Small intestine (tissue), 7 donors: ENCODE measurements at regions not wholly inside any gene's neighbourhood (a gene's known extent, or its start where the extent isn't known, plus 50 kb on each side); places are given as distances from the start of the nearest gene placed in this dataset.
A peak's percentile ranks its signal among the peaks of the same experiment; 100 is the strongest.

Source experiments
- DNase-seq, 2 donors: peaks; one replicate each; pipeline versions ENCODE4 v3.0.0 to v3.0.0-alpha.2; 2013
- FAIRE-seq: peaks from 2 replicates; lab custom pipeline; 2012; peaks lifted over from hg19 to GRCh38; lab: Jason Lieb, UNC
- H3K27ac ChIP-seq, 3 donors: one replicate each; pipeline ENCODE4 v1.5.1; 2013; ENCODE audit warnings: low read length in 2 of 3, mild to moderate bottlenecking in 2 of 3, control low read depth in 1 of 3, inconsistent platforms in 1 of 3, low read depth in 1 of 3, moderate library complexity in 1 of 3
- H3K27me3 ChIP-seq, 3 donors: one replicate each; pipeline ENCODE4 v1.6.1; 2013; ENCODE audit warnings: low read length in 3 of 3, inconsistent platforms in 1 of 3; ENCODE audit not compliant: control insufficient read depth in 3 of 3, insufficient read depth in 3 of 3
- H3K36me3 ChIP-seq, 3 donors: one replicate each; pipeline ENCODE4 v1.6.1; 2013; ENCODE audit warnings: low read length in 3 of 3, inconsistent platforms in 1 of 3, low read depth in 1 of 3, mild to moderate bottlenecking in 1 of 3, moderate library complexity in 1 of 3; ENCODE audit not compliant: control insufficient read depth in 3 of 3, insufficient read depth in 2 of 3
- H3K4me1 ChIP-seq, 3 donors: one replicate each; pipeline ENCODE4 v1.6.1; 2013; ENCODE audit warnings: low read length in 2 of 3, inconsistent platforms in 1 of 3, low read depth in 1 of 3, mild to moderate bottlenecking in 1 of 3, moderate library complexity in 1 of 3; ENCODE audit not compliant: control insufficient read depth in 3 of 3, insufficient read depth in 2 of 3
- H3K4me3 ChIP-seq, 3 donors: one replicate each; pipeline ENCODE4 v1.5.1; 2013; ENCODE audit warnings: low read length in 3 of 3, control low read depth in 1 of 3, inconsistent platforms in 1 of 3, low read depth in 1 of 3, mild to moderate bottlenecking in 1 of 3, moderate library complexity in 1 of 3
- H3K9me3 ChIP-seq, 2 donors: one replicate each; pipeline ENCODE4 v1.6.1; 2013; ENCODE audit warnings: low read depth in 1 of 2, low read length in 1 of 2; ENCODE audit not compliant: control insufficient read depth in 2 of 2, insufficient read depth in 1 of 2
- WGBS, 3 donors: extraction: QIAGEN DNeasy Blood & Tissue Kit; methylation state at CpG; one replicate each; pipeline ENCODE4 v1.1.7; 2013; 5-methylcytosine and 5-hydroxymethylcytosine counted together
- donor health status: healthy with polysubstance abuse.
- donor health status: control.
- donor health status: control.
- donor health status: Bipolar disorder and iron deficiency.
- donor health status: healthy.

DNA sequence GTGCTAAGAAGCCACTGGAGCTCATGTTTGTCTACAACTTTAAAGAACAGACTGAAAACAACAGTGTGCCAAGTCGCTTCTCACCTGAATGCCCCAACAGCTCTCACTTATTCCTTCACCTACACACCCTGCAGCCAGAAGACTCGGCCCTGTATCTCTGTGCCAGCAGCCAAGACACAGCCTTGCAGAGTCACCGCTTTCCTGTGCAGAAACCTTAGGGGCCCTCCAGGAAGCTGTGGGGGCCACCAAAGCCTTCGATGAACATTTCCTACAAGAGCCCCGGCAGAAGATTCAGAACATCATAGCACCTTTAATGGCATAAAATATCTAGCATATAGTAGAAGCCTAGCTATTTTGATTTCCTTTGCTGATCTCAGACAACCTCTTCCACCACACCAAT is 88.0 kb upstream of the PRSS58 start:
- no peak for DNase-seq

DNA sequence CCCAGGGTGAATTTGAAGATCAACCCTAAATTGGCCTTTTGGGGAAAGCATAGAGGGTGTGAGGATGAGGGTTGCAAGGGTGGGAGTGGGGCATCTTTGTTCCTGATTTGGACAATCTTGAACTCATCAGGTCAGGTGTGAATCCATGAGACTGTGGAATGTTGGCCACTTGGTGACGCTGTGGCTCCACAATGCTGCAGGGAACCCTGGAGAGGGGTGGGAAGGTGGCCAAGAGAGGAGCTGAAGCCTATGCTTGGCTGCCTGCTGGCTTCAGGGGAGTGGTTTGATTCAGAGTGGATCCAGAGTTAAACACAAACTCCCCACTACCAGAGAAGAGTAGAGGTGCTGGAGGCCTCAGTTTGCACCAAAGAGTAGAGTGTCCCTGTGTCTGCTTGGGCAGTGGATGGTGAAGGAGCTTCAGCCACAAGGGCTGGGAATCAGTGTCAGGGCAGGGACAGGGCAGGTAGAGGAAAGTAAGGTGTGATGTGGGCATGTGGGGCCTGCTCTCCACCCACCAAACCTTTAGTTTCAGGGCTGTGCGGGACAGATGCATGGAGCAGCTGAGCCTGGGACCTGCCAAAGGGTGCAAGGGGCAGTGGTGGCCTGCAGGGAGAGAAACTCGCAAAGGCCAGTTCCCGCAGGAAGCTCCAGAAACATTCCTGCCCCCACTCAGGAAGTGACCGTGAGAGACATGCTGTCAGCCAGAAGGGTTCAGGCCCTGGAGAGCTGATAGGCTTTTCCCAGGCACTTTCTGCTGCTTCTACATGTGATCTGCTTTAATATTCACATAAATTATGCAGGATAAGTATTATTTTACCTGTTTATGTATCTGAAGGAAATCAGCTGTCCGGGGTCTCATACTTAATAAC is 81.0 kb upstream of the PRSS58 start:
- H3K36me3 ChIP-seq, result no peaks in the 10 kb centered on the region
- FAIRE-seq (no peak), DNase-seq (peak in 1 of 2 donors; percentile 25)
- no peaks in the 10 kb centered on the region for H3K4me1 ChIP-seq
- H3K9me3 ChIP-seq, result no peaks in the 10 kb centered on the region
- no peak overlapping the region for H3K27ac ChIP-seq
- H3K27me3 ChIP-seq, result peaks cover 0 to 7% (median 0%) of the 10 kb centered on the region in 3 donors
- H3K4me3 ChIP-seq, result no peak overlapping the region
- 61 to 88% (median 83%) methylated on average over 6 of the region's 6 CpGs for WGBS, 3 donors

More for the DNA sequence above, 88.0 kb upstream of the PRSS58 start:
- 51 to 82% (median 56%) methylated on average over 5 of the region's 5 CpGs for WGBS, 3 donors
- FAIRE-seq, result no peak
- no peaks in the 10 kb centered on the region for H3K9me3 ChIP-seq
- peaks cover 0 to 3% (median 0%) of the 10 kb centered on the region in 3 donors for H3K27me3 ChIP-seq
- H3K4me1 ChIP-seq, result no peaks in the 10 kb centered on the region
- H3K27ac ChIP-seq, result no peak overlapping the region
- H3K36me3 ChIP-seq, result no peaks in the 10 kb centered on the region
- H3K4me3 ChIP-seq, result no peak overlapping the region

DNA sequence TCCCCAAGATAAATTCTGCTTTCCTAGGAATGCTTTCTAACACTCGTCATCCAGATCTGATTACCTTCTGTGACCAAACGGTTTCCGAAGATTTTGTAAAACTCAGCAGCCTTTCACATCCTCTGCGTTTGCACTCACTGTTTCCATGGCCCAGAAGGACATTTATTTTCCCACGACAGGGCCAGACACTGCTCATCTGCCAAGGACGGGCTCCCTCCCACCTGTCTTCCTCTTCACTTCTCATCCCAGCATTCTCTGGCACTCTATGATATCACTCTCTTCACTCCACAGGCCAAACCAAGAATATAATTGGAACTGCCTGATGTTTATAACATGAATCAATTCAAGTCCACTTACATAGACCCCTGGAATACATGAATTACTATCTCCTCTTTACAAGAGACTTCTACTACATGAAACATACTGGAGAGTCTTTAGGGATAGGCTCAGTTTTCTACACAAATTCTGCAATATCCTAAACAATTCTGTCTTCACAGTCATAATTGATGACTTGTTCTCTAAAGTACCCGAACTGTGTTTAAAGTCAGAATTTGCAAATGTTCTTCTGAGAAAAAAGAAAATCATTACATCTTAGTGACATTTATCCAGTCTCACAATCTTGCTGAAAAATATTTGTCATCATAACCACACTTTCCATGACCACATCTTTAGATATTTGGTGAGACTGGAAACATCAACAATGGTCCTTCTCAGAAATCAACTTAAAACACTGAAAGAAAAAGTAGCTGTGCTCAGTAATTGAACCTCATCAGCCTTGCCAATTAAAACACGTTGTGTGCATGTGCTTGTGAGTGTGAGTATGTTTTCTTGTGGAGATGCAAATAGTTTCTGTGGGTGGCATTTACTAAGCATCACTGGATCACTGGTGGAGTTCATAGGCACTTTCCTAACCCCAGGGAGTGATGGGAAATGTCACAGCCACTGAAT is 79.5 kb upstream of the PRSS58 start:
- no peak for DNase-seq
- no peaks in the 10 kb centered on the region for H3K9me3 ChIP-seq
- FAIRE-seq, result no peak
- H3K36me3 ChIP-seq, result no peaks in the 10 kb centered on the region
- H3K27me3 ChIP-seq, result peaks cover 0 to 7% (median 0%) of the 10 kb centered on the region in 3 donors
- no peak overlapping the region for H3K27ac ChIP-seq
- no peak overlapping the region for H3K4me3 ChIP-seq
- 58 to 77% (median 70%) methylated on average over 8 of the region's 8 CpGs for WGBS, 3 donors
- no peaks in the 10 kb centered on the region for H3K4me1 ChIP-seq

DNA sequence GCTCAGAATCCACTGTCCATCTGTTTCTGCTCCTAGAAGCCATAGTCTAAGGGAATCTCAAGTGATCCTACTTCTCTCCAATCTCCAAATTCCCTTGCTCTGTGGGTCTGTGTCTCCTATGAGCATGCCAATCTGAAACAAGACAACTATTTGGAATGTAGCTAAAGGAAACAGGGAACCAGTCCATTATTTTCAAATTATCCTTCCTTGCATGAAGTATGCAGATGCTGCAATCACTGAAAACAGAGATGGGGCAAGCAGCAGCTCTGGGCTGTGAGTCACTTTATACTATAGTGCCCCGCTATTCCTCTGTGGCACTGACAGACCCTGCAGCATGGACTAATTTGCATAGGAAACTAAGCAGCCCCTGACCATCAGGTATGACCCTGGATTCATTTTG is 76.9 kb upstream of the PRSS58 start:
- Histone ChIP-seq H3K27ac (no peak overlapping the region), H3K27me3 (peaks cover 0 to 7% (median 0%) of the 10 kb centered on the region in 3 donors), H3K4me3 (no peak overlapping the region), H3K4me1 (no peaks in the 10 kb centered on the region), H3K36me3 (no peaks in the 10 kb centered on the region), H3K9me3 (no peaks in the 10 kb centered on the region)
- 93 to 100% (median 95%) methylated on average over 1 of the region's 1 CpG for WGBS, 3 donors
- no peak for FAIRE-seq
- no peak for DNase-seq

DNA sequence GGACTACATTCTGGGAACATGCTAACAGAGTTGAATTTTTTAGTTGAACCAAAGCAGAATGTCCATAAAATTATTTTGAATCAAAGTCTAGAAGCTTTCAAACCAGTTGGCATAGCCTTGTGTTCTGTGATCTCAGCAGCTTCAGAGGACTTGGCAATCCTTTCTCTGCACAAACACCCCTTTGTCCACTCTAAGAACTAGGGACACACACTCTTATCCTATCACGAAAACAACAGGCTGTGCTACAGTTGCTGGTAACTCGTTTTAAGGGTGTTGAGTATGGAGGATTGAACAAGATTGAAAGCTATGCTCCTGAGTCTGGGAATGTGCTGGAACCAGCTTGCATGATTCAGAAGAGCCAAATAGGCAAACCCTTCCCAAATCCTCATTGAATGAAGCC is 76.4 kb upstream of the PRSS58 start:
- Histone ChIP-seq H3K36me3 (no peaks in the 10 kb centered on the region), H3K27ac (no peak overlapping the region), H3K4me3 (no peak overlapping the region), H3K9me3 (no peaks in the 10 kb centered on the region), H3K27me3 (peaks cover 0 to 7% (median 0%) of the 10 kb centered on the region in 3 donors), H3K4me1 (no peaks in the 10 kb centered on the region)
- DNase-seq (no peak), FAIRE-seq (no peak)
- WGBS, 3 donors, result 58 to 70% (median 59%) methylated on average over 2 of the region's 2 CpGs

DNA sequence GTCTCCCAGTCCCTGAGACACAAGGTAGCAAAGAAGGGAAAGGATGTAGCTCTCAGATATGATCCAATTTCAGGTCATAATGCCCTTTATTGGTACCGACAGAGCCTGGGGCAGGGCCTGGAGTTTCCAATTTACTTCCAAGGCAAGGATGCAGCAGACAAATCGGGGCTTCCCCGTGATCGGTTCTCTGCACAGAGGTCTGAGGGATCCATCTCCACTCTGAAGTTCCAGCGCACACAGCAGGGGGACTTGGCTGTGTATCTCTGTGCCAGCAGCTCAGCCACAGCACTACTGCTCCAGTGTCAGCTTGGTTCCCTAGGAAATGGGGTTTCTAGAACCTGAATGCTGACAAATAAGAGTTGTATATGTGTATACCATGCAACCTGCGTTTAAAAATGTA is 74.6 kb upstream of the PRSS58 start:
- no peak overlapping the region for H3K27ac ChIP-seq
- no peak overlapping the region for H3K4me3 ChIP-seq
- no peaks in the 10 kb centered on the region for H3K9me3 ChIP-seq
- 88 to 89% (median 88%) methylated on average over 6 of the region's 6 CpGs for WGBS, 3 donors
- FAIRE-seq (no peak), DNase-seq (no peak)
- no peaks in the 10 kb centered on the region for H3K4me1 ChIP-seq
- no peaks in the 10 kb centered on the region for H3K36me3 ChIP-seq
- H3K27me3 ChIP-seq, result peaks cover 0 to 7% (median 0%) of the 10 kb centered on the region in 3 donors

DNA sequence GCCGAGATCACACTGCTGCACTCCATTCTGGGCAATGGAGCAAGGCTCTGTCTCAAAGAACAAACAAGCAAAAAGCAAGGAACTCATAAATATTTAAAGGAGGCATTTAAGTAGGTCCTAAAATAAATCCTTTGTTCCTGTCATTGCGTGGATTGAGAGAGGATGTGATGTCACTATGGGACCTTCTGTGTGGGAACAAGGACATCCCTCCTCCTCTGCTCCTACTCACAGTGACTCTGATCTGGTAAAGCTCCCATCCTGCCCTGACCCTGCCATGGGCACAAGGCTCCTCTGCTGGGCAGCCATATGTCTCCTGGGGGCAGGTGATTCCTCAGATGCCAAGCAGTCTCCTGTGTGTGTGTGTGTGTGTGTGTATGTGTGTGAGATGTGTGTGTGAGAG is 74.1 kb upstream of the PRSS58 start:
- FAIRE-seq (no peak), DNase-seq (no peak)
- Histone ChIP-seq H3K4me3 (no peak overlapping the region), H3K36me3 (no peaks in the 10 kb centered on the region), H3K27me3 (peaks cover 0 to 7% (median 0%) of the 10 kb centered on the region in 3 donors), H3K4me1 (no peaks in the 10 kb centered on the region), H3K27ac (no peak overlapping the region), H3K9me3 (no peaks in the 10 kb centered on the region)
- 66 to 69% (median 67%) methylated on average over 2 of the region's 2 CpGs for WGBS, 3 donors

DNA sequence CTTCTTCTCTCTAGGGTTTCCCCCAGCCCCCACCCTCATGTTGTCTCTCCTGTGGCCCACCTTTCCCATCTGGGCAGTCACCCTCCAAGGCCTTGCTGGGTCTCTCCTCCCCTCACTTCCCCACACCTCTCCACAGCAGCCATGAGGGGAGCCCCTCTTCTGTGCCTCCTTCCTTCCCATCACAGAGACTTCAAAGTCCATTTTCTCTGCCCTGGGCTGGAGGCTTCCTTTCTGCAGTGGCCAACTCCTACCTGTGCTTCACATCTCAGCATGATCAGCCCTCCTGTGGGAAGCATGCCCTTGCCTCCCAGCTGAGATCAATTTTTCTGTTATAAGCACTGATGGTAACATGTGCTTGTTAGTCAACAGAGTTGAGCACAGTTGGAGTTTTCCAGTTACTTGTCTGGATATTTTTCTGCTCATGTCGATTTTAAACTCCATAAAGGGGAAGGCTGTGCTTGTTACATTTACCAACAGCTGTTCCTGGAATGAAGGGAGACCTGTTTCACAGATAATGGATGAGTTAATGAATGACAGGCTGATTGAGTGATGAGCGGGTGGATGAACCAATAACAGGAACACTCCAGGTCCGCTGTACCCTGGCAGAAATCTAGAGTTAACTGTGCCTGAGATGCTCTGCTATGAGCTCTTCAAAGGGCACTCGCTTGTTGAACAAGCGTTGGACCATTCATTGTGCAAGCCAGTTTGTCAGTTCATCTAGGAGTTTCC is 71.4 kb upstream of the PRSS58 start:
- Histone ChIP-seq H3K27me3 (peaks cover 0 to 3% (median 0%) of the 10 kb centered on the region in 3 donors), H3K9me3 (no peaks in the 10 kb centered on the region), H3K4me3 (no peak overlapping the region), H3K27ac (no peak overlapping the region), H3K36me3 (no peaks in the 10 kb centered on the region), H3K4me1 (no peaks in the 10 kb centered on the region)
- no peak for FAIRE-seq
- WGBS, 3 donors, result 54 to 72% (median 64%) methylated on average over 5 of the region's 5 CpGs
- peak; percentile 45 to 55 for DNase-seq
